K562 (cell line): ENCODE measurements at regions not wholly inside any gene's neighbourhood (a gene's known extent, or its start where the extent isn't known, plus 50 kb on each side); places are given as distances from the start of the nearest gene placed in this dataset.

Experiments
- ATAC-seq: fragments of 200-7000 bp; cut with Tn5 transposase; 3 replicates; pipeline ENCODE4 v1.9.1; 2020; ENCODE audit warnings: moderate library complexity
- BruUV-seq: library from RNA; stranded (reverse); fragments of 400-500 nt; replicated peaks from 2 replicates; lab custom pipeline; 2021; lab: Mats Ljungman, UMichigan
- CTCF ChIA-PET: fragments of 300-600 bp; formaldehyde crosslinking; extraction: SDS; loops from one replicate; lab custom pipeline; 2021; ENCODE audit warnings: low intra/inter-chr PET ratio; lab: Yijun Ruan, JAX
- POLR2A ChIA-PET: fragments of 300-600, 350-650 bp; sonication (Branson Sonifier 250); formaldehyde crosslinking; extraction: SDS; loops from one replicate; lab custom pipeline; 2021; ENCODE audit warnings: antibody characterized with exemption, inconsistent platforms; lab: Yijun Ruan, JAX
- DNase-seq, 4 experiments: peaks; one replicate each; pipeline versions ENCODE4 v3.0.0 to v3.0.0-alpha.2; 2011 to 2018; ENCODE audit warnings: low spot score in 3 of 4, mixed read lengths in 3 of 4; ENCODE audit errors: extremely low read depth in 1 of 4
- FAIRE-seq: peaks from 2 replicates; lab custom pipeline; 2011; peaks lifted over from hg19 to GRCh38; lab: Jason Lieb, UNC
- H2AFZ ChIP-seq: 2 replicates; pipeline ENCODE4 v1.6.0; 2011; ENCODE audit warnings: low read depth, low read length, control low read depth, inconsistent platforms
- H3K27ac ChIP-seq: fragments of 200-600 bp; 3 replicates; pipeline ENCODE4 v1.8.0; 2011; ENCODE audit warnings: low read depth, mild to moderate bottlenecking, control low read depth, inconsistent platforms, low read length, moderate library complexity, mixed read lengths; ENCODE audit errors: extremely low read depth
- H3K27me3 ChIP-seq, 2 experiments: fragments of 300-600 bp in 1 of 2; 2 replicates in 1 of 2; 3 replicates in 1 of 2; pipeline versions ENCODE4 v1.6.0 to v1.8.0; 2011; ENCODE audit warnings: inconsistent platforms in 2 of 2, low read length in 2 of 2, mild to moderate bottlenecking in 1 of 2, mixed read lengths in 1 of 2, moderate library complexity in 1 of 2; ENCODE audit not compliant: control insufficient read depth in 2 of 2, insufficient read depth in 2 of 2
- H3K36me3 ChIP-seq: fragments of 300-600 bp; 3 replicates; pipeline ENCODE4 v1.8.0; 2011; ENCODE audit warnings: mild to moderate bottlenecking, low read length, inconsistent platforms; ENCODE audit not compliant: control insufficient read depth, insufficient read depth
- H3K4me1 ChIP-seq, 2 experiments: fragments of 200-600 bp in 1 of 2; replicated peaks in 1 of 2; 2 replicates in 1 of 2; 3 replicates in 1 of 2; pipeline versions ENCODE4 v1.5.1 to v1.8.0; 2011; ENCODE audit warnings: inconsistent platforms in 2 of 2, low read length in 2 of 2, mild to moderate bottlenecking in 1 of 2, mixed read lengths in 1 of 2, moderate library complexity in 1 of 2; ENCODE audit not compliant: control insufficient read depth in 2 of 2, insufficient read depth in 2 of 2
- H3K4me2 ChIP-seq: 2 replicates; pipeline ENCODE4 v1.6.1; 2011; ENCODE audit warnings: low read length, control low read depth, inconsistent platforms, mixed read lengths; ENCODE audit not compliant: insufficient read depth
- H3K4me3 ChIP-seq: fragments of 200-600 bp; sonication (generic), shearing (Covaris generic); 2 replicates; pipeline ENCODE4 v1.5.1; 2016; ENCODE audit warnings: control low read depth, inconsistent platforms
- H3K79me2 ChIP-seq: fragments of 200-600 bp; 3 replicates; pipeline ENCODE4 v1.8.0; 2011; ENCODE audit warnings: low read length, inconsistent platforms; ENCODE audit not compliant: control insufficient read depth, insufficient read depth
- H3K9ac ChIP-seq, 2 experiments: 2 replicates each; pipeline versions ENCODE4 v1.6.0 to v1.6.1; 2011; ENCODE audit warnings: low read depth in 2 of 2, low read length in 2 of 2, control low read depth in 1 of 2, inconsistent platforms in 1 of 2, mild to moderate bottlenecking in 1 of 2, mixed read lengths in 1 of 2; ENCODE audit not compliant: insufficient read depth in 1 of 2
- H3K9me1 ChIP-seq: one replicate; pipeline ENCODE4 v1.6.0; 2011; ENCODE audit warnings: inconsistent platforms, mild to moderate bottlenecking, low read length, moderate library complexity; ENCODE audit not compliant: control insufficient read depth, insufficient read depth
- H3K9me3 ChIP-seq: replicated peaks from 2 replicates; pipeline ENCODE4 v1.5.1; 2011; ENCODE audit warnings: low read depth, low read length, inconsistent platforms; ENCODE audit not compliant: control insufficient read depth, insufficient read depth
- H4K20me1 ChIP-seq: replicated peaks from 2 replicates; pipeline ENCODE4 v1.6.1; 2011; ENCODE audit warnings: low read length, inconsistent platforms, mixed read lengths; ENCODE audit not compliant: control insufficient read depth, insufficient read depth
- JUN ChIP-seq, 2 experiments: sonication (generic) in 1 of 2; formaldehyde crosslinking in 1 of 2; IDR thresholded peaks; 2 replicates each; pipeline versions ENCODE4 v1.6.1 to v1.8.0; 2012 to 2022; ENCODE audit warnings: borderline replicate concordance in 2 of 2, mild to moderate bottlenecking in 2 of 2, improper control_type of control experiment in 1 of 2, low read depth in 1 of 2, low read length in 1 of 2, missing genetic modification reagents in 1 of 2
- MCM5 ChIP-seq: fragments of 450-650 bp; IDR thresholded peaks from 2 replicates; pipeline ENCODE4 v1.6.1; 2016; ENCODE audit warnings: low read depth
- SMAD2 ChIP-seq: fragments of 150-350 bp; IDR thresholded peaks from 2 replicates; pipeline ENCODE4 v1.6.1; 2014; ENCODE audit warnings: low read depth, mild to moderate bottlenecking, low read length
- XRCC5 ChIP-seq: fragments of 200-400 bp; formaldehyde crosslinking; IDR thresholded peaks from 2 replicates; pipeline ENCODE4 v1.6.1; 2017; ENCODE audit warnings: low read depth, mild to moderate bottlenecking, low read length
- ZNF212 ChIP-seq: fragments of 450-650 bp; formaldehyde crosslinking; IDR thresholded peaks from 2 replicates; pipeline ENCODE4 v1.4.0; 2020; ENCODE audit warnings: mild to moderate bottlenecking
- ZNF79 ChIP-seq: fragments of 250-450 bp; sonication (Bioruptor Pico); IDR thresholded peaks from 2 replicates; pipeline ENCODE4 v1.4.0; 2020; ENCODE audit warnings: low read depth, mild to moderate bottlenecking, moderate library complexity
- WGBS: fragments of 100-300 bp; shearing (Covaris generic); methylation state at CpG from one replicate; pipeline ENCODE4 v1.1.6; 2016; ENCODE audit warnings: low coverage, mixed read lengths; ENCODE audit not compliant: insufficient coverage; ENCODE audit errors: missing lambda C conversion rate; 5-methylcytosine and 5-hydroxymethylcytosine counted together
- in situ Hi-C: fragments of 300-500 bp; cut with MboI; formaldehyde crosslinking; loops from 4 replicates; pipeline ENCODE4 v1.15.0; 2018; ENCODE audit warnings: inconsistent platforms, mixed read lengths
- intact Hi-C: fragments of 100-400 bp; cut with micrococcal nuclease; formaldehyde crosslinking; loops from 2 replicates; pipeline ENCODE4 v1.14.2; 2022
- TF ChIP-seq, protein P1 (sequence below), 3 experiments: IDR thresholded peaks in 2 of 3; conservative IDR thresholded peaks in 1 of 3; 2 replicates each; pipeline ENCODE4 v1.5.1; 2011 to 2012; ENCODE audit warnings: low read length in 3 of 3, mild to moderate bottlenecking in 3 of 3, control low read depth in 2 of 3, improper control_type of control experiment in 1 of 3, inconsistent platforms in 1 of 3, low read depth in 1 of 3, mixed read lengths in 1 of 3, moderate library complexity in 1 of 3; ENCODE audit not compliant: insufficient read depth in 2 of 3

DNA sequence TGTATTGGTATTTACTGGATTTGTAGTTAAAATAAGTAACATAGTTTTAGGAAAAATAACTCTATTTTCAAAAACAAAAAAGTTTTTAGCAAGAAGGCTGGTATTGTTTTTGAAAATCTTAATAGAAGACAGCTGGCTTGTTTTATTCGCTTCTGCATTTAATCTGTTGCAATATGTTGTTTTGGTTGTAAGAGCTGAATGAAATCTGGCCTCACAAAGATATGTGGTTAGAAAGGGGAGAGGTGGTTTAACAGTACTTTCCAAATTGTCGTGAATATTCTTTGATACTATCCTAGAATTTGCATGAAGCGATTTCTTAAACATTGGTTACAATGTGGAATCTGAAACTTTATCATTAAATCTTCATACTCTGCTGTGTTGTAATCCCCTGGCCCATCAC is 355.9 kb upstream of the FZD8 start:
- Histone ChIP-seq H3K9ac (no peak overlapping the region), H3K79me2 (no peaks in the 10 kb centered on the region)
- no peak for FAIRE-seq

More for the DNA sequence above, 355.9 kb upstream of the FZD8 start:
- in situ Hi-C loops: no loop called here
- Histone ChIP-seq H4K20me1 (no peaks in the 10 kb centered on the region), H3K9me1 (no peaks in the 10 kb centered on the region), H3K9me3 (no peaks in the 10 kb centered on the region), H3K27me3 (no peaks in the 10 kb centered on the region), H3K4me1 (no peaks in the 10 kb centered on the region), H2AFZ (no peak overlapping the region), H3K4me2 (no peak overlapping the region), H3K27ac (no peak overlapping the region), H3K36me3 (no peaks in the 10 kb centered on the region), H3K4me3 (no peak overlapping the region)
- POLR2A ChIA-PET: no interaction called here
- no peak for ATAC-seq
- no TSS peak for BruUV-seq
- TF ChIP-seq XRCC5 (no peak), JUN (IDR thresholded peaks at IDR 0.05; ENCODE audit: borderline replicate concordance, low read depth, low read length) (no peak), JUN (CRISPR knock-in tag; IDR thresholded peaks at IDR 0.05; ENCODE audit: borderline replicate concordance) (no peak), SMAD2 (no peak), ZNF212 (CRISPR knock-in tag) (no peak), MCM5 (no peak), ZNF79 (CRISPR knock-in tag) (no peak)
- TF ChIP-seq, protein P1, sequence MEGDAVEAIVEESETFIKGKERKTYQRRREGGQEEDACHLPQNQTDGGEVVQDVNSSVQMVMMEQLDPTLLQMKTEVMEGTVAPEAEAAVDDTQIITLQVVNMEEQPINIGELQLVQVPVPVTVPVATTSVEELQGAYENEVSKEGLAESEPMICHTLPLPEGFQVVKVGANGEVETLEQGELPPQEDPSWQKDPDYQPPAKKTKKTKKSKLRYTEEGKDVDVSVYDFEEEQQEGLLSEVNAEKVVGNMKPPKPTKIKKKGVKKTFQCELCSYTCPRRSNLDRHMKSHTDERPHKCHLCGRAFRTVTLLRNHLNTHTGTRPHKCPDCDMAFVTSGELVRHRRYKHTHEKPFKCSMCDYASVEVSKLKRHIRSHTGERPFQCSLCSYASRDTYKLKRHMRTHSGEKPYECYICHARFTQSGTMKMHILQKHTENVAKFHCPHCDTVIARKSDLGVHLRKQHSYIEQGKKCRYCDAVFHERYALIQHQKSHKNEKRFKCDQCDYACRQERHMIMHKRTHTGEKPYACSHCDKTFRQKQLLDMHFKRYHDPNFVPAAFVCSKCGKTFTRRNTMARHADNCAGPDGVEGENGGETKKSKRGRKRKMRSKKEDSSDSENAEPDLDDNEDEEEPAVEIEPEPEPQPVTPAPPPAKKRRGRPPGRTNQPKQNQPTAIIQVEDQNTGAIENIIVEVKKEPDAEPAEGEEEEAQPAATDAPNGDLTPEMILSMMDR (IDR thresholded peaks at IDR 0.05 in 2 of 3, conservative IDR thresholded peaks at IDR 0.05 in 1 of 3; ENCODE audit: insufficient read depth in 2 of 3, low read depth in 1 of 3, low read length in 3 of 3): no peak
- 0% methylated on average over 3 of the region's 3 CpGs for WGBS
- no peak for DNase-seq
- intact Hi-C loops: no loop called here
- CTCF ChIA-PET: no interaction called here
